DND-41 (cell line): ENCODE measurements at regions not wholly inside any gene's neighbourhood (a gene's known extent, or its start where the extent isn't known, plus 50 kb on each side); places are given as distances from the start of the nearest gene placed in this dataset.

Experiments used
- CTCF ChIP-seq: IDR thresholded peaks from 2 replicates; pipeline ENCODE4 v1.5.1; 2012; ENCODE audit warnings: borderline replicate concordance, low read length, moderate library complexity, mild to moderate bottlenecking; ENCODE audit not compliant: poor library complexity, severe bottlenecking; ENCODE audit errors: extremely low read depth
- EZH2 ChIP-seq: IDR thresholded peaks from 3 replicates; pipeline ENCODE4 v1.6.1; 2012; ENCODE audit warnings: borderline replicate concordance, low read depth, mild to moderate bottlenecking, moderate library complexity, low read length, inconsistent platforms; ENCODE audit not compliant: severe bottlenecking

DNA sequence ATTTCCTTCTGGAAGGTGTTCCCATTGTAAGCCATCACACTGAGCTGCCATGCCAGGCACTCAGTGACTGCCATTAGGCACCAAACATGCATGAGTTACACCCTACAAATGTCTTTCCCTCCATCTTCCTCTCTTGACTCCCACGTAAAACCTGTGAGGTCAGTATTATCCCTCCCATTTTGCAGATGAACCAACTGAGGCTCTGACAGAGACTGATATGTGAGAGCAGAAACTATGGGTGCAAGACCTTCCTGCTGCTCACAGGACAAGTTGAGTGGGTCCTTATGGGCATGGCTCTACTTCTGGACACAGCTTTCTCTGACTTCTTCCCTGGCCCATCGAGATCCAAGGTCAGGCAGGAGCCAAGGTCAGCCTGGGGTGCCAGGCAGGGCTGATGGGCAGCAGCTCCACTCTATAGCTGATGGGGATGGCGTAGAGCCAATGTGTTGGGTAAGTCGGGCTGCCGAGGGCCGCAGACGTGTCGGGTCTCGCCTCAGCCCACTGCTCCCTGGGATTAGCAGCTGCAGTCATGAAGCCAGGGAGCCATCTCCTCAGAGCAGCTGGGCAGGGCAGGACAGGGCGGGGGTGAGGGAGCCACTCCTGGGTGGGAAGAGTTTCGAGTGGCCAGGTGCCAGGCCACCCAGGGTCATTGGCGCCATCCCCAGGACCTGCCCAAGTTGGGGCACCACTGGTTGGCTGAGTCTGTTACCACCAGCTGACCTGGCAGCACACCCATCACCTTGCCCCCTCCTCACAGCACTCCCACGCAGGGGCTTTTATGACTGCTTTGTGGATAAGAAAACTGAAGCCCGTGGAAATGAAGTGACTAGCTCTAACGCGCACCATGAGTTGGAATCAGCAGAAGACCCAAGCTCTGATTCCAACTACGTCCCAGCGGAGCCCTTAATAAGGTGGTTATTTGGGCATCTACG is 117.8 kb upstream of the ZMIZ1 start:
- TF ChIP-seq EZH2 (no peak), CTCF (no peak)
